DMS 273 (cell line): ENCODE measurements at regions not wholly inside any gene's neighbourhood (a gene's known extent, or its start where the extent isn't known, plus 50 kb on each side); places are given as distances from the start of the nearest gene placed in this dataset.

ENCODE experiments used
- DNase-seq: peaks from one replicate; lab custom pipeline; 2025; ENCODE audit not compliant: unreplicated experiment; lab: John Stamatoyannopoulos, UW

GRCh38 chr5:143992496-143992895 lies 178.0 kb downstream of the YIPF5 start:
- no peak for DNase-seq

- no peak for DNase-seq
Observed at GRCh38 chr5:144002876-144003275, 167.6 kb downstream of the YIPF5 start.

GRCh38 chr5:144003636-144004035 lies 166.8 kb downstream of the YIPF5 start:
- no peak for DNase-seq

GRCh38 chr5:144004146-144004545 lies 166.3 kb downstream of the YIPF5 start:
- no peak for DNase-seq

- DNase-seq = no peak
Observed at GRCh38 chr5:144004751-144005150, 165.7 kb downstream of the YIPF5 start.

GRCh38 chr5:144009116-144009515 lies 161.3 kb downstream of the YIPF5 start:
- no peak for DNase-seq

- DNase-seq = no peak
Observed at GRCh38 chr5:144011388-144011787, 159.1 kb downstream of the YIPF5 start.

GRCh38 chr5:144013816-144014215 lies 156.6 kb downstream of the YIPF5 start:
- no peak for DNase-seq

GRCh38 chr5:144015961-144016360 lies 154.5 kb downstream of the YIPF5 start:
- peak; percentile 18 for DNase-seq

GRCh38 chr5:144017119-144017518 lies 153.3 kb downstream of the YIPF5 start:
- peak; percentile 95 for DNase-seq

- DNase-seq = no peak
Observed at GRCh38 chr5:144017631-144018030, 152.8 kb downstream of the YIPF5 start.

GRCh38 chr5:144024090-144024489 lies 146.4 kb downstream of the YIPF5 start:
- no peak for DNase-seq

GRCh38 chr5:144024545-144024944 lies 145.9 kb downstream of the YIPF5 start:
- DNase-seq = no peak

- DNase-seq = no peak
Observed at GRCh38 chr5:144026286-144026685, 144.2 kb downstream of the YIPF5 start.

- peak; percentile 76 for DNase-seq
Observed at GRCh38 chr5:144028058-144028457, 142.4 kb downstream of the YIPF5 start.

- no peak for DNase-seq
Observed at GRCh38 chr5:144028636-144029035, 141.8 kb downstream of the YIPF5 start.

GRCh38 chr5:144030904-144031303 lies 139.6 kb downstream of the YIPF5 start:
- DNase-seq = no peak

GRCh38 chr5:144032375-144032774 lies 138.1 kb downstream of the YIPF5 start:
- DNase-seq = peak; percentile 28

GRCh38 chr5:144033486-144033885 lies 137.0 kb downstream of the YIPF5 start:
- DNase-seq = no peak

- no peak for DNase-seq
Observed at GRCh38 chr5:144035046-144035740, 135.3 kb downstream of the YIPF5 start.

- no peak for DNase-seq
Observed at GRCh38 chr5:144036476-144036875, 134.0 kb downstream of the YIPF5 start.

GRCh38 chr5:144040615-144041305 lies 129.7 kb downstream of the YIPF5 start:
- DNase-seq = no peak

GRCh38 chr5:144042156-144042555 lies 128.3 kb downstream of the YIPF5 start:
- DNase-seq = no peak
